ENCODE measurements at regions not wholly inside any gene's neighbourhood (a gene's known extent, or its start where the extent isn't known, plus 50 kb on each side); places are given as distances from the start of the nearest gene placed in this dataset.

DNA sequence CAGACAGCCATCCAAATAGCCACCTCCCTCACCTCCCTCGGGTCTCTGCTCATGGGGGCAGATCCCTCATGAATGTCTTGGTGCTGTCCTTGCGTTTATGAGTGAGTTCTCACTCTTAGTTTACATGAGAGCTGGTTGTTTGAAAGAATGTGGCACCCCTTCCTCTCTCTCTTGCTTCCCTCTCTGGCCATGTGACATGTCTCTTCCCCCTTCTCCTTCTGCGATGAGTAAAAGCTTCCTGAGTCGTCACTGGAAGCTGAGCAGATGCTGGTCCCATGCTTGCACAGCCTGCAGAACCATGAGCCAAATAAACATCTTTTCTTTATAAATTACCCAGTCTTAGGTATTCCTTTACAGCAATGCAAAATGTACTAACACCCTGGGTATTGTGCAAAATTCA lies 208.7 kb downstream of the LACC1 start:
- Histone ChIP-seq H3K27me3 (no peaks in the 10 kb centered on the region), H3K36me3 (no peaks in the 10 kb centered on the region), H3K4me3 (no peak overlapping the region), H3K4me1 (no peaks in the 10 kb centered on the region), H3K27ac (no peak overlapping the region), H3K9me3 (no peaks in the 10 kb centered on the region)
- TF ChIP-seq, protein P1, sequence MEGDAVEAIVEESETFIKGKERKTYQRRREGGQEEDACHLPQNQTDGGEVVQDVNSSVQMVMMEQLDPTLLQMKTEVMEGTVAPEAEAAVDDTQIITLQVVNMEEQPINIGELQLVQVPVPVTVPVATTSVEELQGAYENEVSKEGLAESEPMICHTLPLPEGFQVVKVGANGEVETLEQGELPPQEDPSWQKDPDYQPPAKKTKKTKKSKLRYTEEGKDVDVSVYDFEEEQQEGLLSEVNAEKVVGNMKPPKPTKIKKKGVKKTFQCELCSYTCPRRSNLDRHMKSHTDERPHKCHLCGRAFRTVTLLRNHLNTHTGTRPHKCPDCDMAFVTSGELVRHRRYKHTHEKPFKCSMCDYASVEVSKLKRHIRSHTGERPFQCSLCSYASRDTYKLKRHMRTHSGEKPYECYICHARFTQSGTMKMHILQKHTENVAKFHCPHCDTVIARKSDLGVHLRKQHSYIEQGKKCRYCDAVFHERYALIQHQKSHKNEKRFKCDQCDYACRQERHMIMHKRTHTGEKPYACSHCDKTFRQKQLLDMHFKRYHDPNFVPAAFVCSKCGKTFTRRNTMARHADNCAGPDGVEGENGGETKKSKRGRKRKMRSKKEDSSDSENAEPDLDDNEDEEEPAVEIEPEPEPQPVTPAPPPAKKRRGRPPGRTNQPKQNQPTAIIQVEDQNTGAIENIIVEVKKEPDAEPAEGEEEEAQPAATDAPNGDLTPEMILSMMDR (IDR thresholded peaks at IDR 0.05), result no peak
- no peak for DNase-seq (ENCODE audit: low spot score)

DNA sequence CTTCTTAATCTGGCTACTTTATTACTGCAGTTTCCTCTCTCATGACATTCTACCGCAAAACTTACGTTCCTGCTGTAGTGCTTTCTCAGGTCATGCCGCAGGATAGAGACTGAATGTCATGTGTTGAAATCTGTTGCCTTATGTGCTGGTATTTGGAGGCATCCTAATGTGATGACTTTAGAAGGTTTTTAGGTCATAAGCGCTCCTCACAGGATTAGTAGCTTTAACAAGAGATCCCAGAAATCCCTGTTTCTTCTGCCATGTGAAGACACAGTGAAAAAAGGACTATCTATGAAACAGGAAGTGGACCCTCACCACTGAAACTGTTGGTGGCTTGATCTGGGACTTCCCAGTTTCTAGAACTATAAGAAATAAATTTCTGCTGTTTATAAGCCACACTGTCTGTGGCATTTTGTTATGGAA lies 209.3 kb downstream of the LACC1 start:
- Histone ChIP-seq H3K4me1 (no peaks in the 10 kb centered on the region), H3K27me3 (no peaks in the 10 kb centered on the region), H3K9me3 (no peaks in the 10 kb centered on the region), H3K27ac (no peak overlapping the region), H3K4me3 (no peak overlapping the region), H3K36me3 (no peaks in the 10 kb centered on the region)
- DNase-seq (ENCODE audit: low spot score), result no peak
- TF ChIP-seq, protein P1 (IDR thresholded peaks at IDR 0.05), result no peak

DNA sequence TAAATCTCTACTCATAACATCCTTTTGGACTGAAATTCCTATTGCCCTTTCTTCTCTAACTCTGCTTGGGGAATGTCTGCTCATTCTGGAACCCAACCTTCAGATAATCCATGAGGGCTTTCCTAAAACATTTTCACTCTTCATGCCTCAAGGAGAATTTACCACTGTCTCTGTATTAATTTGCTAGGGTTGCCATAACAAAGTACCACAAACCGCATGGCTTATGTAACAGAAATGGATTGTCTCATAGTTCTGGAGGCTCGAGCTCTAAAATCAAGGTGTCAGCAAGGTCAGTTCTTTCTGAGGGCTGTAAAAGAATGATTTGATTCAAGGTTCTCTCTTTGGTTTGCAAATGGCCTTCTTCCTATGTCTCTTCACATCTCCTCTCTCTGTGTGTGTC lies 209.7 kb downstream of the LACC1 start:
- H3K9me3 ChIP-seq, result no peaks in the 10 kb centered on the region
- no peaks in the 10 kb centered on the region for H3K27me3 ChIP-seq
- TF ChIP-seq, protein P1 (IDR thresholded peaks at IDR 0.05), result no peak
- DNase-seq (ENCODE audit: low spot score), result no peak
- H3K4me1 ChIP-seq, result no peaks in the 10 kb centered on the region
- no peak overlapping the region for H3K27ac ChIP-seq
- H3K36me3 ChIP-seq, result no peaks in the 10 kb centered on the region
- no peak overlapping the region for H3K4me3 ChIP-seq

DNA sequence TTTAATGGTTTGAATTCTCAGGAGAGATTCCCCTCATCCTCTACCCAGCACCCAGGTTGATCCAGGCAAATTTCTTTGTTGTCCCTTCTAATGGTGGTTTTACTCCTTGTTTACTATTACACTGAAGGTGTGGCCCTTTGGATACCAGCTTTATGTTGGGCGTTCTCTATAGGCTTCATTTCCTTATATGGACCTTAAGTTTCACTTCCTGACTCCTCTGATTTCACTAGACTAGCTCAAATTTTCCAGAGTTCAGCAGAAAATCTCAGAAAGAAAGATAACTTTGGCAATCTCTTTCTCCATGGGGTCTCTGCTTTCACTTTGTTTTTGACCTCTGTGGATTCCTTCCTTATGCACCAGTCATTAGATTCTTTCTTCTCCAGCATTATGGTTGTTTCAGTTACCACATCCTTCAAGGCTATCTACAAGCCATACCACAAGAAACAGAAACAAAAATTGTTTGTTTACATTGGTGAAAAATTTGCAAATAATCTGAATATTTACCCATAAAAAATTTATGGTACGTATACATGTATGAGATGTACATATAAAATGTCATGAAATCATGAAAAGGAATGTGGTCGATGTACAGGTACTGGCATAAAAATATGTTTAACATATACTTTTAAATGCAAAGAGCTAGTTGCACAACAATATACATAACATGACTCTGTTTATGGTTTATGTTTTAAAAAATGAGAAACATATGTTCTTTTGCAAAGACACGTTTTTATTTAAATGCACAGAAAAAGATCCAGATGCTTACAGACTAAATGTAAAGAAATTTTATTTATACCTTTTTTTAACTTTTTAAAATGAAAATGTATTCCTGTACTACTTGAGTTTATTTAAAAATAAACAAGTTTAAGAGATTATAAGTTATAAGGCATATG lies 212.6 kb downstream of the LACC1 start:
- H3K27ac ChIP-seq, result no peak overlapping the region
- H3K9me3 ChIP-seq, result no peaks in the 10 kb centered on the region
- no peaks in the 10 kb centered on the region for H3K36me3 ChIP-seq
- DNase-seq (ENCODE audit: low spot score), result no peak
- no peaks in the 10 kb centered on the region for H3K27me3 ChIP-seq
- TF ChIP-seq, protein P1 (IDR thresholded peaks at IDR 0.05), result no peak
- no peak overlapping the region for H3K4me3 ChIP-seq
- no peaks in the 10 kb centered on the region for H3K4me1 ChIP-seq

DNA sequence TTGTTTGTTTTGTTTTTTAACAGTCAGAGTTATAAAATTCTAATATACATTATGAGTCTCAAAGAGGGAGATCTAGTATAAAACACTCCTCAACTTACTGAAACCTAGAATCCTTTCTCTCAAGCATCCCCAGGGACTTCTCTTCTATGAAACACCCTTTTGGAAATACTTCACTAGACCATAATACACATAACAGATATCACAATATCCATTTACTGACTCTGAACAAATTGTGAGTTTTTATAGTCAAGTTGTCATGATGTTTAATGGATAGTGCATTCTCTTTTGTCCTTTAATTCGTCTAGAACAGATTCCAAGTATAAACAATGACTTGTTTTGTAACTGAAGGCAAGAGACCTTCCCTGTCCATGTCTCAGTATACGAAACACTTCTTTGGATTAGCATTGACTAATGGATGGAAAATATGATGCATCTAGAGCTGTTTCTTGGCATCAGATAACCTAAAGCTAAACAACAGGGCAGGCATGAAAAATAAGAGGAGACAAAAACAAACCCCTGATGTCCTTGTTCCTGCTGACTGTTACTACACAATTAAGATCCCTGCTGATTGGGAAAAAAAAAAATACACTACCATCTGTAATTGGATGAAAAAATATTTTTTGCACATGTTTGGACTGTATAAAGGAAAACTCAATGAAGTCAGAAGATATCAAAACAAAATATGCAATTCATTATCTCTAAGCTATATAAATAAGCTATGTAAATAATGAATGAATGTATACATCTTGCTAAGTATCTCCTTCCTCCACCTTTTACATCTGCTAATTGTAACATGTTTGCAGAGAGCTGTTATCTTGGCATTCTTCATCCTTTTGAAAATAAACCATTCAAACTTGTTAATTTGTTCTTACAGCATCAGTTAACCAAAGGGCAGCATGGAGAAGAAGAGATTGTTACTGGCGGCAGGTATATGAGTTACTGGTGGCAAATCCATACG lies 214.2 kb downstream of the LACC1 start:
- H3K4me1 ChIP-seq, result no peaks in the 10 kb centered on the region
- no peak for DNase-seq (ENCODE audit: low spot score)
- H3K27me3 ChIP-seq, result no peaks in the 10 kb centered on the region
- no peak overlapping the region for H3K4me3 ChIP-seq
- no peaks in the 10 kb centered on the region for H3K9me3 ChIP-seq
- H3K27ac ChIP-seq, result no peak overlapping the region
- no peaks in the 10 kb centered on the region for H3K36me3 ChIP-seq
- TF ChIP-seq, protein P1 (IDR thresholded peaks at IDR 0.05), result no peak
